ENCODE measurements at regions not wholly inside any gene's neighbourhood (a gene's known extent, or its start where the extent isn't known, plus 50 kb on each side); places are given as distances from the start of the nearest gene placed in this dataset.

DNA sequence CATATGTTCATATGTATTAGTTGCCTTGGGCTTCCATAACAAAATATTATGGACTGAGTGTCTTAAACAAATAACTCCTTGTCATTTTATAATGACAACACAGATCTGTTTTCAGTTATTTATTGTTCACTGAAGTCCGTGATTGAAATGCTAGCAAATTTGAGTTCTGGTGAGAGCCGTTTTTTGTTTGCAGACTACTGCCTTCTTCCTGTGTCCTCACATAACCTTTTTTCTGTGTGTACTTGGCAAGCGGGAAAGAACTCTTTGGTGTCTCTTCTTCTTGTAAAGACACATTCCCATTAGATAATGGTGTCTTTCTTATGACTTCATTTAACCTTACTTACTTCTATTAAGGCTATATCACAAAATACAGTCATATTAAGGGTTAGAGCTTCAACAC lies 482.9 kb upstream of the EYS start:
- H3K9me3 ChIP-seq, result no peaks in the 10 kb centered on the region
- TF ChIP-seq SMC3 (IDR thresholded peaks at IDR 0.05), result no peak
- no peak for TF ChIP-seq BHLHE40 (IDR thresholded peaks at IDR 0.05; ENCODE audit: low read depth, low read length)
- TF ChIP-seq, protein P1, sequence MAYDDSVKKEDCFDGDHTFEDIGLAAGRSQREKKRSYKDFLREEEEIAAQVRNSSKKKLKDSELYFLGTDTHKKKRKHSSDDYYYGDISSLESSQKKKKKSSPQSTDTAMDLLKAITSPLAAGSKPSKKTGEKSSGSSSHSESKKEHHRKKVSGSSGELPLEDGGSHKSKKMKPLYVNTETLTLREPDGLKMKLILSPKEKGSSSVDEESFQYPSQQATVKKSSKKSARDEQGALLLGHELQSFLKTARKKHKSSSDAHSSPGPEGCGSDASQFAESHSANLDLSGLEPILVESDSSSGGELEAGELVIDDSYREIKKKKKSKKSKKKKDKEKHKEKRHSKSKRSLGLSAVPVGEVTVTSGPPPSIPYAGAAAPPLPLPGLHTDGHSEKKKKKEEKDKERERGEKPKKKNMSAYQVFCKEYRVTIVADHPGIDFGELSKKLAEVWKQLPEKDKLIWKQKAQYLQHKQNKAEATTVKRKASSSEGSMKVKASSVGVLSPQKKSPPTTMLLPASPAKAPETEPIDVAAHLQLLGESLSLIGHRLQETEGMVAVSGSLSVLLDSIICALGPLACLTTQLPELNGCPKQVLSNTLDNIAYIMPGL (CRISPR knock-in tag; IDR thresholded peaks at IDR 0.05; ENCODE audit: borderline replicate concordance), result no peak
- TF ChIP-seq PBX3 (IDR thresholded peaks at IDR 0.05), result no peak
- TF ChIP-seq, protein P2, sequence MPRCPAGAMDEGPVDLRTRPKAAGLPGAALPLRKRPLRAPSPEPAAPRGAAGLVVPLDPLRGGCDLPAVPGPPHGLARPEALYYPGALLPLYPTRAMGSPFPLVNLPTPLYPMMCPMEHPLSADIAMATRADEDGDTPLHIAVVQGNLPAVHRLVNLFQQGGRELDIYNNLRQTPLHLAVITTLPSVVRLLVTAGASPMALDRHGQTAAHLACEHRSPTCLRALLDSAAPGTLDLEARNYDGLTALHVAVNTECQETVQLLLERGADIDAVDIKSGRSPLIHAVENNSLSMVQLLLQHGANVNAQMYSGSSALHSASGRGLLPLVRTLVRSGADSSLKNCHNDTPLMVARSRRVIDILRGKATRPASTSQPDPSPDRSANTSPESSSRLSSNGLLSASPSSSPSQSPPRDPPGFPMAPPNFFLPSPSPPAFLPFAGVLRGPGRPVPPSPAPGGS (IDR thresholded peaks at IDR 0.05), result no peak
- TF ChIP-seq HEYL (CRISPR knock-in tag; IDR thresholded peaks at IDR 0.05), result no peak
- no peak for TF ChIP-seq CBX8 (IDR thresholded peaks at IDR 0.05)
- TF ChIP-seq CTCF (IDR thresholded peaks at IDR 0.05), result no peak
- no peak for TF ChIP-seq ESRRA (IDR thresholded peaks at IDR 0.05; ENCODE audit: borderline replicate concordance, low read length)
- no peak for TF ChIP-seq RCOR1 (IDR thresholded peaks at IDR 0.05; ENCODE audit: low read depth, low read length)
- TF ChIP-seq POLR2A (IDR thresholded peaks at IDR 0.05; ENCODE audit: low read length), result no peak
- TF ChIP-seq HOXB13 (CRISPR knock-in tag; IDR thresholded peaks at IDR 0.05; ENCODE audit: low read depth), result no peak
- TF ChIP-seq RARB (CRISPR knock-in tag; IDR thresholded peaks at IDR 0.05), result no peak
- no peak for TF ChIP-seq JUNB (IDR thresholded peaks at IDR 0.05)
- no peak for TF ChIP-seq EP300 (IDR thresholded peaks at IDR 0.05)
- no peak for TF ChIP-seq MYC (IDR thresholded peaks at IDR 0.05; ENCODE audit: borderline replicate concordance, low read length)
- no peak for TF ChIP-seq NFE2L2 (conservative IDR thresholded peaks at IDR 0.05; ENCODE audit: low read length)
- TF ChIP-seq MAZ (IDR thresholded peaks at IDR 0.05; ENCODE audit: borderline replicate concordance, low read depth, low read length), result no peak
- TF ChIP-seq, protein P3, sequence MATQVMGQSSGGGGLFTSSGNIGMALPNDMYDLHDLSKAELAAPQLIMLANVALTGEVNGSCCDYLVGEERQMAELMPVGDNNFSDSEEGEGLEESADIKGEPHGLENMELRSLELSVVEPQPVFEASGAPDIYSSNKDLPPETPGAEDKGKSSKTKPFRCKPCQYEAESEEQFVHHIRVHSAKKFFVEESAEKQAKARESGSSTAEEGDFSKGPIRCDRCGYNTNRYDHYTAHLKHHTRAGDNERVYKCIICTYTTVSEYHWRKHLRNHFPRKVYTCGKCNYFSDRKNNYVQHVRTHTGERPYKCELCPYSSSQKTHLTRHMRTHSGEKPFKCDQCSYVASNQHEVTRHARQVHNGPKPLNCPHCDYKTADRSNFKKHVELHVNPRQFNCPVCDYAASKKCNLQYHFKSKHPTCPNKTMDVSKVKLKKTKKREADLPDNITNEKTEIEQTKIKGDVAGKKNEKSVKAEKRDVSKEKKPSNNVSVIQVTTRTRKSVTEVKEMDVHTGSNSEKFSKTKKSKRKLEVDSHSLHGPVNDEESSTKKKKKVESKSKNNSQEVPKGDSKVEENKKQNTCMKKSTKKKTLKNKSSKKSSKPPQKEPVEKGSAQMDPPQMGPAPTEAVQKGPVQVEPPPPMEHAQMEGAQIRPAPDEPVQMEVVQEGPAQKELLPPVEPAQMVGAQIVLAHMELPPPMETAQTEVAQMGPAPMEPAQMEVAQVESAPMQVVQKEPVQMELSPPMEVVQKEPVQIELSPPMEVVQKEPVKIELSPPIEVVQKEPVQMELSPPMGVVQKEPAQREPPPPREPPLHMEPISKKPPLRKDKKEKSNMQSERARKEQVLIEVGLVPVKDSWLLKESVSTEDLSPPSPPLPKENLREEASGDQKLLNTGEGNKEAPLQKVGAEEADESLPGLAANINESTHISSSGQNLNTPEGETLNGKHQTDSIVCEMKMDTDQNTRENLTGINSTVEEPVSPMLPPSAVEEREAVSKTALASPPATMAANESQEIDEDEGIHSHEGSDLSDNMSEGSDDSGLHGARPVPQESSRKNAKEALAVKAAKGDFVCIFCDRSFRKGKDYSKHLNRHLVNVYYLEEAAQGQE (IDR thresholded peaks at IDR 0.05), result no peak
- TF ChIP-seq NPAS2 (CRISPR knock-in tag; IDR thresholded peaks at IDR 0.05; ENCODE audit: borderline replicate concordance), result no peak
- POLR2A ChIA-PET, result no interaction called here
- no peak for FAIRE-seq
- WGBS (ENCODE audit: missing lambda C conversion rate), result 35% methylated on average over 3 of the region's 3 CpGs
- H3K4me2 ChIP-seq, result no peak overlapping the region
- no peak for DNase-seq (ENCODE audit: low read depth in 1 of 2, low spot score in 1 of 2)
- H3K4me1 ChIP-seq, result no peaks in the 10 kb centered on the region
- CTCF ChIA-PET, result no interaction called here
- H3K4me3 ChIP-seq, result no peak overlapping the region
- no peak for ATAC-seq
- H3K27ac ChIP-seq, result no peak overlapping the region

Measured in A549 (cell line).